Amniotic epithelial cell (primary cell): ENCODE measurements at regions not wholly inside any gene's neighbourhood (a gene's known extent, or its start where the extent isn't known, plus 50 kb on each side); places are given as distances from the start of the nearest gene placed in this dataset.

Experiments used
- DNase-seq: peaks from one replicate; pipeline ENCODE4 v3.0.0-alpha.2; 2010; ENCODE audit warnings: low read depth

GRCh38 chr3:72434296-72434695 lies 413.9 kb downstream of the SHQ1 start:
- no peak for DNase-seq

GRCh38 chr3:72432246-72432645 lies 416.0 kb downstream of the SHQ1 start:
- no peak for DNase-seq

- DNase-seq = peak; percentile 37
These were observed 418.5 kb downstream of the SHQ1 start for GRCh38 chr3:72429589-72430353.

- no peak for DNase-seq
These were observed 419.4 kb downstream of the SHQ1 start for GRCh38 chr3:72428803-72429202.

- DNase-seq = no peak
These were observed 420.6 kb downstream of the SHQ1 start for GRCh38 chr3:72427624-72428023.

GRCh38 chr3:72426618-72427397 lies 421.4 kb downstream of the SHQ1 start:
- no peak for DNase-seq

GRCh38 chr3:72423643-72424042 lies 424.6 kb downstream of the SHQ1 start:
- no peak for DNase-seq

- no peak for DNase-seq
These were observed 426.5 kb downstream of the SHQ1 start for GRCh38 chr3:72421786-72422185.

- no peak for DNase-seq
These were observed 427.1 kb downstream of the SHQ1 start for GRCh38 chr3:72421126-72421525.

GRCh38 chr3:72418856-72419255 lies 429.4 kb downstream of the SHQ1 start:
- DNase-seq = no peak

- DNase-seq = no peak
These were observed 430.0 kb downstream of the SHQ1 start for GRCh38 chr3:72418244-72418643.

- DNase-seq = peak; percentile 32
These were observed 433.7 kb downstream of the SHQ1 start for GRCh38 chr3:72414481-72415016.

- DNase-seq = peak; percentile 51
These were observed 435.0 kb downstream of the SHQ1 start for GRCh38 chr3:72413228-72413627.

GRCh38 chr3:72412340-72412956 lies 435.8 kb downstream of the SHQ1 start:
- DNase-seq = no peak

- peak; percentile 22 for DNase-seq
These were observed 436.4 kb downstream of the SHQ1 start for GRCh38 chr3:72411843-72412242.

- DNase-seq = no peak
These were observed 437.1 kb downstream of the SHQ1 start for GRCh38 chr3:72411126-72411525.

- no peak for DNase-seq
These were observed 439.1 kb downstream of the SHQ1 start for GRCh38 chr3:72408983-72409779.

- DNase-seq = no peak
These were observed 440.5 kb downstream of the SHQ1 start for GRCh38 chr3:72407766-72408165.

GRCh38 chr3:72405943-72406566 lies 442.2 kb downstream of the SHQ1 start:
- no peak for DNase-seq

- no peak for DNase-seq
These were observed 447.2 kb downstream of the SHQ1 start for GRCh38 chr3:72401005-72401545.

- DNase-seq = no peak
These were observed 449.5 kb downstream of the SHQ1 start for GRCh38 chr3:72398781-72399180.
